Left cardiac atrium (tissue), 4 donors: ENCODE measurements at regions not wholly inside any gene's neighbourhood (a gene's known extent, or its start where the extent isn't known, plus 50 kb on each side); places are given as distances from the start of the nearest gene placed in this dataset.

ENCODE experiments used
- ATAC-seq, 2 donors: fragments of 200-7000 bp; cut with Tn5 transposase; one replicate each; pipeline ENCODE4 v1.9.1; 2020; ENCODE audit warnings: mild to moderate bottlenecking in 2 of 2, moderate library complexity in 2 of 2
- DNase-seq: peaks from one replicate; pipeline ENCODE4 v3.0.0-alpha.2; 2020
- intact Hi-C, 2 donors: fragments of 100-400 bp; cut with DNase I; formaldehyde crosslinking; loops; one replicate each; pipeline versions ENCODE4 v1.14.1 to v1.15.1; 2022 to 2023
- donor health status: DM: no; HTN: yes; CAD: no.
- donor health status: DM: no; HTN: yes; CAD: no; lungs with severe emphysema.
- donor health status: DM: yes; HTN: yes; CAD: no.
- donor health status: Dilated cardiomyopathy.

- ATAC-seq = no peak
Measured at GRCh38 chrX:39665830-39666518, 431.8 kb downstream of the BCOR start.

GRCh38 chrX:39667191-39667590 is 430.6 kb downstream of the BCOR start:
- DNase-seq (no peak), ATAC-seq (peak in 1 of 2 donors; percentile 72)
- intact Hi-C loops = no loop called here

More at GRCh38 chrX:39665830-39666518, 431.8 kb downstream of the BCOR start:
- no peak for DNase-seq
- intact Hi-C loops = no loop called here

GRCh38 chrX:39667736-39668482 is 429.8 kb downstream of the BCOR start:
- no peak for ATAC-seq
- DNase-seq = no peak
- intact Hi-C loops = no loop called here

- intact Hi-C loops = no loop called here
- ATAC-seq (no peak), DNase-seq (no peak)
Measured at GRCh38 chrX:39669668-39670067, 428.1 kb downstream of the BCOR start.

- ATAC-seq = no peak
- DNase-seq = no peak
- intact Hi-C loops = no loop called here
Measured at GRCh38 chrX:39670281-39670680, 427.5 kb downstream of the BCOR start.

- DNase-seq = no peak
- intact Hi-C loops = no loop called here
- ATAC-seq = no peak
Measured at GRCh38 chrX:39672405-39672804, 425.4 kb downstream of the BCOR start.

GRCh38 chrX:39674490-39675161 is 423.1 kb downstream of the BCOR start:
- ATAC-seq = no peak

GRCh38 chrX:39675162-39675553 is 422.6 kb downstream of the BCOR start:
- DNase-seq = no peak
- ATAC-seq = no peak
- intact Hi-C loops = no loop called here

More at GRCh38 chrX:39674490-39675161, 423.1 kb downstream of the BCOR start:
- no peak for DNase-seq
- intact Hi-C loops = no loop called here

- DNase-seq (peak; percentile 73), ATAC-seq (peak; percentile 39 to 77)
- intact Hi-C loops = no loop called here
Measured at GRCh38 chrX:39675619-39676018, 422.1 kb downstream of the BCOR start.

GRCh38 chrX:39676434-39676833 is 421.3 kb downstream of the BCOR start:
- ATAC-seq (no peak), DNase-seq (no peak)
- intact Hi-C loops = no loop called here

- no peak for ATAC-seq
- no peak for DNase-seq
- intact Hi-C loops = no loop called here
Measured at GRCh38 chrX:39677585-39677977, 420.2 kb downstream of the BCOR start.

GRCh38 chrX:39677978-39678791 is 419.6 kb downstream of the BCOR start:
- intact Hi-C loops = no loop called here
- peak; percentile 29 to 64 for ATAC-seq
- no peak for DNase-seq

GRCh38 chrX:39678914-39679313 is 418.8 kb downstream of the BCOR start:
- ATAC-seq (no peak), DNase-seq (no peak)
- intact Hi-C loops = no loop called here

GRCh38 chrX:39679497-39680157 is 418.1 kb downstream of the BCOR start:
- DNase-seq (no peak), ATAC-seq (peak in 1 of 2 donors; percentile 23)
- intact Hi-C loops = no loop called here

GRCh38 chrX:39681885-39682284 is 415.9 kb downstream of the BCOR start:
- DNase-seq (no peak), ATAC-seq (no peak)
- intact Hi-C loops = no loop called here

- no peak for DNase-seq
- intact Hi-C loops = no loop called here
- ATAC-seq = no peak
Measured at GRCh38 chrX:39682778-39683177, 415.0 kb downstream of the BCOR start.

- ATAC-seq (no peak), DNase-seq (no peak)
- intact Hi-C loops = no loop called here
Measured at GRCh38 chrX:39688219-39688575, 409.6 kb downstream of the BCOR start.

GRCh38 chrX:39688576-39689375 is 409.0 kb downstream of the BCOR start:
- peak; percentile 73 for DNase-seq
- peak; percentile 95 to 97 for ATAC-seq
- intact Hi-C loops = no loop called here
